ENCODE measurements at regions not wholly inside any gene's neighbourhood (a gene's known extent, or its start where the extent isn't known, plus 50 kb on each side); places are given as distances from the start of the nearest gene placed in this dataset.

- no peak for DNase-seq
Measured at GRCh38 chr6:14276071-14276470, 158.5 kb downstream of the CD83 start.

DNA sequence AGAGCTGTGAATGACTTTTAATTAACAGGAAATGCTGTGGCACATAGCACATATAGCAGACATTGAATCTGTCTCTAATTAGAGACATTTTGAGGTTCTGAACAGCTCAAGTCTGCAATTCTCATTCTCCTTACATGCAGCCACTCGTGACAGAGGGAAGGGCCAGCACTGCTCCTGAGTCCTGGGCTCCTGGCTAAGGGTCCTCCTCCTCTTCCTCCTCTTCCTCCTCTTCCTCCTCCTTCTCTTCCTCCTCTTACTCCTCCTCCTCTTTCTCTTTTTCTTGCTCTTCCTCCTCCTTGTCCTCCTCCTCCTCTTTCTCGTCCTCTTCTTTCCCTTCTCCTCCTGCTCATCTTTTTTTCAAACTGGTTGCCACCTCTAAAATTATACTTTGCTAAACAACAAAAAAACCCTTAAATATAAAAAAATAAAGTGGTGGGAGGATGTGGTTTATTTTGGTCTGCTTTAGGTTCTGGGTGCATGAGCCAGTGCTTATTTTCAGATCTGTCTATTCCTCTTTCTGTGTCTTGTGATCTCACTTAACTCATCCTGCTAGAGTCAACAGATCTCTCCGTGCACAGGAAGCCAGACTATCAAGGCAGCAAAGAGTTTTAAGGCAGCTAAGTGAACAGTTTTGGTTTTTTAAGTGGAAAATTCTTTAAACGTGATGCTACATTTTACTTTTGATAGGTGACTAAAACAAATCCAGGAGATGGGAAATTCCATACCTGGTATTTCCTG is 159.3 kb downstream of the CD83 start:
- DNase-seq: peak; percentile 65

DNA sequence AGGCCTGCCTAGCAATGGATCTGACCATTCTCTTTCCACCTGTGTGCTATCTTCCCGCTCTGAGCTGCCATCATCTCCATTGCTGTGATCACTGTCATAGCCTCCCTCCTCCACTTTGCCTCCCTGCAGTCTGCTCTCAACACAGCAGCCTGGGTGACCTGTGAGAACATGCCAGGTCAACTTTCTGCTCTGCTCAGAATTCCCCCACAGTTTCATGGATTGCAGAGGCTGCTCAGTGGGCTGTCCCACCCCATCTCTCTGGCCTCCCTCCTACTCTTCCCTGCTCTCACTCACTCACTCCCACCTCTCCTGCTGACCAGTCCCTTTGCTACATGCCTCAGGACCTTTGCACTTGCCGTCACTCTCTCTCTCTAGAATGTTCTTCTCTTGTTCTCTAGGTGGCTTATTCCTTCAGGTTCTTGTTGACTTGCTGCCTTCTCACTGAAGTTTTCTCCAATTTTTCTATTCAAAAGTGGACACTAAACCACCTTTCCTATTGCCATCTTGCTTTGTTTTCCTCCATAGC is 159.9 kb downstream of the CD83 start:
- DNase-seq: no peak

DNA sequence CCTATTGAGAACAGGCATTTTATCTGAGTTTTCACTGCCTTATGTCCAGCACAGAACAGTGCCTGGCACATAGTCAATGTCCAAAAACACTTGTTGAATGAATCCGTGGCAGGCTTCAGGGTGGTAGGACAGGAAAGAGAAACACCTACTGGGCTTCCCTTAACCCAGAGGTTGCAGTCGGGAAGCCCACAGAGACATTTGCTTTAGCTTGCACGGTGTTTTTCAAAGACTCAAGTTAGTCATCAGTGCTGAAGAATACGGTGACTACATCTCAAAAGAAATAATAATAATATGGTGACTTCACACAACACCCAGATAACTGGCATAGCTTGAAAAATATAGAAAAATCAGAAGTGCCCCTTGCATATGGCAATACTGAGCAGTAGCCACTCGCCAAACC is 160.4 kb downstream of the CD83 start:
- peak; percentile 41 for DNase-seq

DNA sequence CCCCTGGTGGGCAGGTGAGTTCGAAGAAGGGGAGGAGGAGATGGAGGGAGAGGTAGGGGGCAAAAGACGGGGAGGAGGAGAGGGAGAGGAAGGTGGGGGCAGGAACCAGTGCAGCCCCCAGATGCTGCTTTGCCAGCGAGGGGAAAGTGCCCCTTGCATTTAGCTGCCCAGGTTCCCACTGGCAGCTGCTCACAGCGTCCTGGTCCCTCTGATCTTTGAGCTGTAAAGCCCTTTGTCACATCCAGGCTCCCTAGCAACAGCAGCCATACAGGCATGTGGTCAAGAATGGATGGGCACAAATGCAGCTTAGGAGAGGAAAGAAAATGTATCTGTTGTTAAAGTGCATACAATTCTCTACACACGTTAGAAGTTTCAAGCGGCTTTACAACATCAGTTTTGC is 160.9 kb downstream of the CD83 start:
- DNase-seq: no peak

DNA sequence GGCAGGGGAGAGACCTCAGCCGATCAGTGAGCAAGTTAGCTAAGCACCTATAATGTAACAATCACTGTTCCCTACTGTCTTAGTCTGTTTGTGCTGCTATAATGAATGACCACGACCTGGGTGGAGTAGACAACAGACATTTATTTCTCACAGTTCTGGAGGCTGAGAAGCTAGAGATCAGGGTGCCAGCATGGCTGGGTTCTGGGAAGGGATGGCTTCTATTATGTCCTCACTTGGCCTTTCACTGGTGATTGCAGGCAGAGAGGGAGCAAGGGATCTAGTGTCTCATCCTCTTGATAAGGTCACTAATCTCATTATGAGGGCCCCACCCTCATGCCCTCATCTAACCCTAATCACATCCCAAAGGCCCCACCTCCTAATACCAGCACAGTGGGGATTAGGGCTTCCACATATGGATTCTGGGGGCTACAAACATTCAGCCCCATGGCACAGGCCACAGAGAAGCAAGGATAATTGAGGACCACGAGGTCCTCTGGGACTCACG is 162.5 kb downstream of the CD83 start:
- DNase-seq: no peak

- no peak for DNase-seq
Measured at GRCh38 chr6:14280766-14281293, 163.3 kb downstream of the CD83 start.

- no peak for DNase-seq
Measured at GRCh38 chr6:14281811-14282660, 164.5 kb downstream of the CD83 start.

GRCh38 chr6:14282854-14283505 is 165.4 kb downstream of the CD83 start:
- DNase-seq: no peak

DNA sequence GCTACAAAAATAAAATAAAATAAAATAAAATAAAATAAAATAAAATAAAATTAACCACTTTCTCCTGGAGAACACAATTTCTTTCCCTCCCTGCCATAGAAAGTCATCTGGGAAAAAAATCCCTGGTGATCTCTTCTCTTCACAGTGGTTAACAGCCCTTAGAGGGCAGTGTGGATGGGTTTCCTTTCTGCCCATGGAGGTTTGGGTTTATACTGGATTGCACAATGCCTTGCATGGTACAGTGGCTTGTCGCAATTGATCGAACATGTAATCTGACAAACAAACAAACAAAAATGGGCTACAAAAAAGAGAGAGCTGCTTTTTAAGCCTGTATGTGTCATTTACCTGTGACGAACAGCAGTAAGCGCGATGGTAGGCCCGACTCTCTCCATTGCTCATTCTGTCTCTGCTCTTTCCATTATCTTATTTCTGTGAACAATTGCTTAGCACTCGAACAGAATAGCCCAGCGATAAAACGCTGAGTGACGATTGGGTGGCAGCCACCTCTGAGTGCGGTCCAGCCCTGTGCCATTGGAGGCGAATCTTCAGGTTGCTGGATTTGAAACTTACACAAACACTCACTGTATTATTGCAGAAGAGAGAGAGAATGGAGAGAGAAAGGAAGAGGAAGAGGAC is 166.1 kb downstream of the CD83 start:
- no peak for DNase-seq

- no peak for DNase-seq
Measured at GRCh38 chr6:14284969-14285590, 167.5 kb downstream of the CD83 start.

DNA sequence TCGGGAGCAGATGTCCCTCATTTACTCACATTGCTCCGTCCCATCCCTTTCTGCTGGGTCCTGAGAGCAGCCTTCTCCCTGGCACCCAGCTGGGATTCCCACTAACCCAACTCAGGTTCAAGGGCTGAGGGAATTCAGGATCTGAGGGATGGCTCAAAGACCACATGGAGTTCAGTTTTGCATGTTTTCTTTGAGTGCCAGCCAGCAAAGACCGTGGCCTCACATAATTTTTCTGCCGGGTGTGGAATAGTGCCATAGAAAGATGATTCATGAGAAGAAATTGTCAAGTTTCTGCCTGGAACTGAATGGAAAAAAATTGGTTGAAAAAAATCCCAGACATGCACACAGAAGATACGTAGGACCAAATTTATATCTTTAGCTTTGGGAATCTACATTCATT is 168.6 kb downstream of the CD83 start:
- peak; percentile 98 for DNase-seq

GRCh38 chr6:14286634-14287428 is 169.3 kb downstream of the CD83 start:
- no peak for DNase-seq

DNA sequence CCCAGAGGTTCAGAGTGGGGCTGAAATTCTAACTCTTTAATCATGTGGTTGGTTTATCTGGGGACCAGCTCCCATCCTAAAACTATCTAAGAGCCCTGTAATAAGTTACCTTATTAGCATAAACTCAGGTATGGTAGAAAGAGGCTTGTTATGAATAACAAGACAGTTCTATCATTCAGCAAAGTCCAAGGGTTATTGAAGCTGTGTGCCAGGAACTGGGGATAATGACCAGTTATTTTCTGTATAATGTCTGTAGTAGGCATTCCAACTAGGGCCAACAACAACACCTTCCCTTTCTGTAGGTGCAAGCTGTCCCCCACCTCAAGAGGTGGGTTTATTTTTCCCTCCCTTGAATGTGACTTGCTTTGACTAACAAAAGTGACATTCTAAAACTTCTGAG is 170.1 kb downstream of the CD83 start:
- DNase-seq: no peak

- DNase-seq: no peak
Measured at GRCh38 chr6:14288910-14289309, 171.3 kb downstream of the CD83 start.

GRCh38 chr6:14290041-14290771 is 172.6 kb downstream of the CD83 start:
- DNase-seq: no peak

GRCh38 chr6:14290772-14291330 is 173.3 kb downstream of the CD83 start:
- no peak for DNase-seq

DNA sequence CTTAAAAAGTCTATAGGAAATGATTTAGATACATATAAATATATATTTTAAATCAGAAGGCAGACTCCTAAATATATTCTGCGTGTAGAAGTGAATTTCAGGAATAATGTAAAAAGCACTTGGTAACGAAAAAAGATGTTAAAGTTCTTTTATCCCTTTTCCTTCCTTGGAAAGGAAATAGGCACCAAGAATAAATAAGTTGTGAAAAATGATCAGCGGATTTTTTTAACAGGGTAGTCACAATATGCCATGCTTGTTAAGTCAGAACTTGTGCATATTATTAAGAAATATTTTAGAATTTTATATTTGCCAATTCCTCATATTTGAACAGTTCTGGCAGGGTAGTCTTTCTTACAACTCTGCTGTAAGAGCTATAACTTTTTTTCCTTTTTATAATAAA is 173.8 kb downstream of the CD83 start:
- DNase-seq: no peak

- DNase-seq: no peak
Measured at GRCh38 chr6:14292119-14292518, 174.5 kb downstream of the CD83 start.
